H1 (cell line): ENCODE measurements at regions not wholly inside any gene's neighbourhood (a gene's known extent, or its start where the extent isn't known, plus 50 kb on each side); places are given as distances from the start of the nearest gene placed in this dataset.

Experiments used
- CTCF ChIA-PET: fragments of 300-600 bp; sonication (Branson Sonifier 250); formaldehyde crosslinking; loops from one replicate; lab custom pipeline; 2021; ENCODE audit not compliant: partially characterized antibody; lab: Charles Lee
- POLR2A ChIA-PET: fragments of 300-600 bp; sonication (Branson Sonifier 250); formaldehyde crosslinking; loops from one replicate; lab custom pipeline; 2021; ENCODE audit warnings: inconsistent platforms; ENCODE audit not compliant: partially characterized antibody; lab: Charles Lee
- DNase-seq, 2 experiments: peaks; one replicate each; pipeline versions ENCODE4 v3.0.0 to v3.0.0-alpha.2; 2010 to 2022; ENCODE audit warnings: low spot score in 2 of 2, low read depth in 1 of 2, mixed read lengths in 1 of 2
- FAIRE-seq: peaks from 2 replicates; lab custom pipeline; 2011; peaks lifted over from hg19 to GRCh38; lab: Jason Lieb, UNC
- H2AFZ ChIP-seq: 2 replicates; pipeline ENCODE4 v1.8.1; 2012; ENCODE audit warnings: low read length, inconsistent platforms
- H2AK5ac ChIP-seq: 2 replicates; pipeline ENCODE4 v1.6.1; 2013; ENCODE audit warnings: low read depth, low read length
- H2BK120ac ChIP-seq: replicated peaks from 2 replicates; pipeline ENCODE3; 2013; ENCODE audit warnings: low read depth, low read length, inconsistent platforms
- H2BK12ac ChIP-seq: 2 replicates; pipeline ENCODE4 v1.6.1; 2013; ENCODE audit warnings: low read depth, low read length
- H2BK15ac ChIP-seq: 2 replicates; pipeline ENCODE4 v1.6.1; 2013; ENCODE audit warnings: low read length
- H2BK20ac ChIP-seq: 2 replicates; pipeline ENCODE4 v1.6.1; 2013; ENCODE audit warnings: low read length
- H2BK5ac ChIP-seq: 2 replicates; pipeline ENCODE4 v1.6.1; 2013; ENCODE audit warnings: low read depth, low read length
- H3K14ac ChIP-seq: 2 replicates; pipeline ENCODE4 v1.6.1; 2013; ENCODE audit warnings: inconsistent platforms; ENCODE audit not compliant: insufficient read length
- H3K18ac ChIP-seq: 2 replicates; pipeline ENCODE4 v1.6.1; 2013; ENCODE audit warnings: low read length; ENCODE audit errors: extremely low read depth
- H3K23ac ChIP-seq: 2 replicates; pipeline ENCODE4 v1.6.1; 2013; ENCODE audit warnings: inconsistent platforms; ENCODE audit not compliant: insufficient read length
- H3K23me2 ChIP-seq: 2 replicates; pipeline ENCODE4 v1.6.1; 2013; ENCODE audit warnings: low read depth, low read length
- H3K27ac ChIP-seq: 2 replicates; pipeline ENCODE4 v1.6.1; 2011; ENCODE audit warnings: low read depth, low read length, inconsistent platforms
- H3K27me3 ChIP-seq, 4 experiments: replicated peaks in 1 of 4; 1 replicate in 1 of 4; 2 replicates in 3 of 4; pipeline versions ENCODE4 v1.6.1 to v1.8.1; 2011 to 2013; ENCODE audit warnings: low read length in 3 of 4, mild to moderate bottlenecking in 3 of 4, inconsistent platforms in 2 of 4, mixed read lengths in 2 of 4, moderate library complexity in 1 of 4; ENCODE audit not compliant: control insufficient read depth in 3 of 4, insufficient read depth in 3 of 4; ENCODE audit errors: extremely low read depth in 1 of 4
- H3K36me3 ChIP-seq, 4 experiments: 2 replicates each; pipeline versions ENCODE4 v1.6.1 to v1.8.1; 2011 to 2013; ENCODE audit warnings: mild to moderate bottlenecking in 4 of 4, low read length in 3 of 4, moderate library complexity in 2 of 4, control low read depth in 1 of 4, inconsistent platforms in 1 of 4; ENCODE audit not compliant: insufficient read depth in 4 of 4, control insufficient read depth in 2 of 4
- H3K4ac ChIP-seq: replicated peaks from 2 replicates; pipeline ENCODE3; 2013; ENCODE audit warnings: low read length, low read depth, mixed read lengths, inconsistent platforms; ENCODE audit not compliant: insufficient read length
- H3K4me1 ChIP-seq, 4 experiments: replicated peaks in 1 of 4; 1 replicate in 1 of 4; 2 replicates in 3 of 4; pipeline versions ENCODE4 v1.6.1 to v1.8.1; 2011 to 2013; ENCODE audit warnings: low read length in 3 of 4, inconsistent platforms in 2 of 4, mixed read lengths in 1 of 4; ENCODE audit not compliant: insufficient read depth in 4 of 4, control insufficient read depth in 3 of 4
- H3K4me2 ChIP-seq, 2 experiments: 2 replicates each; pipeline versions ENCODE4 v1.6.1 to v1.8.1; 2011 to 2013; ENCODE audit warnings: low read depth in 2 of 2, low read length in 2 of 2, control low read depth in 1 of 2, inconsistent platforms in 1 of 2, mild to moderate bottlenecking in 1 of 2; ENCODE audit not compliant: insufficient read depth in 1 of 2
- H3K4me3 ChIP-seq, 4 experiments: fragments of 200-600, 300-600 bp in 1 of 4; sonication (generic), shearing (Covaris generic), sonication (Bioruptor Twin) in 1 of 4; 2 replicates each; pipeline versions ENCODE4 v1.5.1 to v1.8.1; 2011 to 2016; ENCODE audit warnings: low read length in 4 of 4, low read depth in 3 of 4, control low read depth in 2 of 4, inconsistent platforms in 2 of 4, mild to moderate bottlenecking in 2 of 4, mixed read lengths in 1 of 4, moderate library complexity in 1 of 4; ENCODE audit not compliant: insufficient read depth in 2 of 4; ENCODE audit errors: extremely low read depth in 1 of 4
- H3K56ac ChIP-seq: replicated peaks from 2 replicates; pipeline ENCODE3; 2013; ENCODE audit warnings: low read depth, mild to moderate bottlenecking, mixed read lengths, low read length, inconsistent platforms; ENCODE audit not compliant: insufficient read length
- H3K79me1 ChIP-seq: 2 replicates; pipeline ENCODE4 v1.6.1; 2013; ENCODE audit warnings: low read depth, low read length, control low read depth
- H3K79me2 ChIP-seq, 2 experiments: 2 replicates each; pipeline versions ENCODE4 v1.6.1 to v1.8.1; 2012 to 2013; ENCODE audit warnings: low read length in 2 of 2, mild to moderate bottlenecking in 2 of 2, inconsistent platforms in 1 of 2; ENCODE audit not compliant: insufficient read depth in 2 of 2, control insufficient read depth in 1 of 2
- H3K9ac ChIP-seq, 4 experiments: replicated peaks in 1 of 4; 1 replicate in 1 of 4; 2 replicates in 3 of 4; pipeline versions ENCODE4 v1.6.1 to v1.8.1; 2011 to 2013; ENCODE audit warnings: low read depth in 3 of 4, low read length in 3 of 4, control low read depth in 2 of 4, mild to moderate bottlenecking in 2 of 4, moderate library complexity in 2 of 4, inconsistent platforms in 1 of 4; ENCODE audit errors: extremely low read depth in 1 of 4
- H3K9me3 ChIP-seq, 2 experiments: 2 replicates each; pipeline versions ENCODE4 v1.6.1 to v1.8.1; 2012 to 2013; ENCODE audit warnings: mild to moderate bottlenecking in 2 of 2, moderate library complexity in 2 of 2, control low read depth in 1 of 2, inconsistent platforms in 1 of 2, low read depth in 1 of 2, low read length in 1 of 2, mixed read lengths in 1 of 2; ENCODE audit not compliant: insufficient read depth in 2 of 2
- H4K20me1 ChIP-seq, 2 experiments: replicated peaks in 1 of 2; 2 replicates each; pipeline versions ENCODE3 to v1.8.1; 2011 to 2013; ENCODE audit warnings: inconsistent platforms in 2 of 2, low read length in 2 of 2, mild to moderate bottlenecking in 1 of 2; ENCODE audit not compliant: insufficient read depth in 2 of 2, control insufficient read depth in 1 of 2
- H4K5ac ChIP-seq: 2 replicates; pipeline ENCODE4 v1.6.1; 2013; ENCODE audit warnings: low read length, low read depth, mixed read lengths, inconsistent platforms; ENCODE audit not compliant: insufficient read length
- H4K8ac ChIP-seq: 2 replicates; pipeline ENCODE4 v1.8.0; 2013; ENCODE audit warnings: mild to moderate bottlenecking, moderate library complexity, low read length, inconsistent platforms; ENCODE audit not compliant: insufficient read depth; ENCODE audit errors: extremely low read depth
- H4K91ac ChIP-seq: replicated peaks from 2 replicates; pipeline ENCODE3; 2013; ENCODE audit warnings: low read length, mixed read lengths, inconsistent platforms; ENCODE audit not compliant: insufficient read length
- EGR1 ChIP-seq: IDR thresholded peaks from 2 replicates; pipeline ENCODE4 v1.6.1; 2011; ENCODE audit warnings: low read depth, low read length, borderline replicate concordance
- JUN ChIP-seq: IDR thresholded peaks from 2 replicates; pipeline ENCODE4 v1.6.1; 2011; ENCODE audit warnings: low read depth, mild to moderate bottlenecking, improper control_type of control experiment, low read length
- RXRA ChIP-seq: IDR thresholded peaks from 2 replicates; pipeline ENCODE4 v1.6.1; 2011; ENCODE audit warnings: low read depth, mild to moderate bottlenecking, low read length, moderate library complexity; ENCODE audit not compliant: insufficient read depth
- SUZ12 ChIP-seq: fragments of 200-600 bp; sonication (generic); IDR thresholded peaks from 2 replicates; pipeline ENCODE4 v1.6.1; 2012; ENCODE audit warnings: mild to moderate bottlenecking, inconsistent platforms, low read length, moderate library complexity, mixed read lengths
- YY1 ChIP-seq: IDR thresholded peaks from 2 replicates; pipeline ENCODE4 v1.6.1; 2011; ENCODE audit warnings: low read depth, mild to moderate bottlenecking, low read length
- WGBS, 2 experiments: shearing (Covaris generic) in 1 of 2; methylation state at CpG; one replicate each; pipeline versions ENCODE4 v1.1.6 to v1.1.7; 2013 to 2015; ENCODE audit warnings: low lambda C conversion rate in 2 of 2, mixed read lengths in 2 of 2, inconsistent platforms in 1 of 2, low coverage in 1 of 2, missing lambda C conversion rate in 1 of 2; ENCODE audit not compliant: insufficient replicate concordance in 2 of 2, insufficient coverage in 1 of 2, insufficient read length in 1 of 2; ENCODE audit errors: extremely low coverage in 1 of 2, missing lambda C conversion rate in 1 of 2; 5-methylcytosine and 5-hydroxymethylcytosine counted together

DNA sequence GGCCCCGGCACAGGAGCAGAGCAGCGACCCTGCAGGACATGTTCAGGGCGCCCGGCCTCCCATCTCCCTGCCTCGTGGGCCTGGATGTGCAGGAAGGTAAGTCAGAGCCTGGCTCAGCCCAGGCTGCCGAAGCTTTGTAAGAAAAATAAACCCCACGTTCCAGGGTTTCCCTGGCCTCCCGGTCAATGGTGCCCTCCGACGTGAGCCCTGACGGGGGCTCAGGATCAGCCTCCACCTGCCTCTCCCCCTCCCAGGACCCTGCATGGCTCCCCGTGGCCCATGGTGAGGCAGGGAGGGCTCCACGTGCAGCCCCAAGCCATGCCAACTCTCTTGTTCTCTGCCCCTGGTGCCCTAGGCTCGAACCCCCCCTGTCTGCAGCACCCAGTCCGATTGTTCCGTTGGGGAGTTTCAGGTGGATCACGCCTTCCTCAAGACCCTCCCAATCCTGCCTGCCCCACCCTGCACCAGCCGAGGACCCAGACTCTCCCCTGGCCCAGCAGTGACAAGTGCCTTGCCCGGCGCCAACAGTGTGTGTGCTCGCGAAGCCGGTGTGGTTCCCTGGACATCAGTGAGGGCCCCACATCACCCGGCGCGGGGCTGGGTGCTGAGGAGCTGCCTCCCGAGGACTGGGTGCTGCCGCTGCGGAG is 73.2 kb downstream of the PDGFA start:
- Histone ChIP-seq H4K8ac (0 out of 2 replicates have a peak overlapping the region, but pooled peaks have one; percentile 15), H2AK5ac (no peak overlapping the region; the same call in 1 of the 2 replicates), H3K4me1 (peaks cover 0 to 16% (median 3%) of the 10 kb centered on the region in 4 experiments; a peak in 5 of 7 replicates)
- FAIRE-seq, result no peak
- TF ChIP-seq JUN (no peak), YY1 (no peak), SUZ12 (no peak), EGR1 (no peak), RXRA (no peak)
- TF ChIP-seq, all 59 proteins: peak for 0
- H3K27me3 ChIP-seq, result peaks cover 0 to 3% (median 0%) of the 10 kb centered on the region in 4 experiments; a peak in 3 of 7 replicates
- no peak overlapping the region for H3K23ac ChIP-seq
- no peak overlapping the region for H4K5ac ChIP-seq
- H3K56ac ChIP-seq, result no peak overlapping the region
- no peaks in the 10 kb centered on the region for H3K79me2 ChIP-seq
- peaks cover 0 to 10% of the 10 kb centered on the region in 2 experiments for H4K20me1 ChIP-seq
- peak in 1 of 2 experiments; percentile 60 for DNase-seq
- peak overlapping the region; percentile 85 for H3K4ac ChIP-seq
- H3K14ac ChIP-seq, result no peak overlapping the region
- peak overlapping the region; percentile 87 for H3K18ac ChIP-seq
- H2AFZ ChIP-seq, result no peak overlapping the region
- 85% methylated on average over 29 of the region's 29 CpGs; no CpG with 5 or more reads in 1 of the 2 experiments for WGBS, 2 experiments
- H3K9me3 ChIP-seq, result peaks cover 0 to 4% of the 10 kb centered on the region in 2 experiments; a peak in 1 of 4 replicates
- peak overlapping the region; percentile 43 for H2BK120ac ChIP-seq
- H3K79me1 ChIP-seq, result no peaks in the 10 kb centered on the region
- H3K36me3 ChIP-seq, result no peaks in the 10 kb centered on the region
- peak overlapping the region; percentile 84; the same call in 1 of the 2 replicates for H2BK12ac ChIP-seq
- peak overlapping the region; percentile 89 for H4K91ac ChIP-seq
- H3K9ac ChIP-seq, result no peak overlapping the region
- H2BK15ac ChIP-seq, result peak overlapping the region; percentile 72; the same call in 1 of the 2 replicates
- peaks cover 15% of the 10 kb centered on the region; the same call in 1 of the 2 replicates for H3K23me2 ChIP-seq
- H3K27ac ChIP-seq, result no peak overlapping the region
- H2BK5ac ChIP-seq, result peak overlapping the region; percentile 44; the same call in 1 of the 2 replicates
- ChIA-PET CTCF (interaction anchor here (0.7 to 1.4 kb wide), 3 partner anchors 10 to 60 kb away, joined by 3 to 4 read pairs (median 3); no protein-coding TSS in a partner anchor), POLR2A (interaction anchor here (1.1 kb wide), 1 partner anchor 9 kb away, joined by 3 read pairs; no protein-coding TSS in a partner anchor)
- peak overlapping the region; percentile 90; the same call in 1 of the 2 replicates for H2BK20ac ChIP-seq
- H3K4me3 ChIP-seq, result no peak overlapping the region
- H3K4me2 ChIP-seq, result no peak overlapping the region
